ENCODE measurements at regions not wholly inside any gene's neighbourhood (a gene's known extent, or its start where the extent isn't known, plus 50 kb on each side); places are given as distances from the start of the nearest gene placed in this dataset.

- H3K27ac ChIP-seq (ENCODE audit: low read depth, low read length, poor library complexity, severe bottlenecking): no peak overlapping the region
- POLR2A ChIA-PET (ENCODE audit: low non-redundant PET): no interaction called here
- no peak for DNase-seq (ENCODE audit: low spot score)
- no peaks in the 10 kb centered on the region for H3K9me3 ChIP-seq (ENCODE audit: low read depth, low read length, poor library complexity, severe bottlenecking)
- H3K27me3 ChIP-seq (replicated peaks; ENCODE audit: insufficient read depth, low read depth, low read length, poor library complexity): no peaks in the 10 kb centered on the region
- intact Hi-C loops (cut with micrococcal nuclease; ENCODE audit: unreplicated experiment): no loop called here
- TF ChIP-seq CTCF (conservative IDR thresholded peaks at IDR 0.05; ENCODE audit: low read depth, low read length) (no peak), EZH2 (IDR thresholded peaks at IDR 0.05; ENCODE audit: borderline replicate concordance, low read depth, low read length, poor library complexity, severe bottlenecking) (no peak)
- no peaks in the 10 kb centered on the region for H3K36me3 ChIP-seq (ENCODE audit: insufficient read depth, low read length, poor library complexity, severe bottlenecking)
- CTCF ChIA-PET: no interaction called here
- H3K4me3 ChIP-seq (ENCODE audit: low read depth, low read length, poor library complexity, severe bottlenecking): no peak overlapping the region
- no TSS peak for BruUV-seq (replicated peaks)
- H3K4me1 ChIP-seq (ENCODE audit: insufficient read depth, low read length, poor library complexity, severe bottlenecking): no peaks in the 10 kb centered on the region
Observed at GRCh38 chr5:101362067-101362466, 459.0 kb upstream of the ST8SIA4 start.

- CTCF ChIA-PET: no interaction called here
- POLR2A ChIA-PET (ENCODE audit: low non-redundant PET): no interaction called here
- Histone ChIP-seq H3K4me3 (ENCODE audit: low read depth, low read length, poor library complexity, severe bottlenecking) (no peak overlapping the region), H3K9me3 (ENCODE audit: low read depth, low read length, poor library complexity, severe bottlenecking) (no peaks in the 10 kb centered on the region), H3K4me1 (ENCODE audit: insufficient read depth, low read length, poor library complexity, severe bottlenecking) (no peaks in the 10 kb centered on the region), H3K27ac (ENCODE audit: low read depth, low read length, poor library complexity, severe bottlenecking) (no peak overlapping the region), H3K36me3 (ENCODE audit: insufficient read depth, low read length, poor library complexity, severe bottlenecking) (no peaks in the 10 kb centered on the region), H3K27me3 (replicated peaks; ENCODE audit: insufficient read depth, low read depth, low read length, poor library complexity) (no peaks in the 10 kb centered on the region)
- intact Hi-C loops (cut with micrococcal nuclease; ENCODE audit: unreplicated experiment): no loop called here
- BruUV-seq (replicated peaks): no TSS peak
- DNase-seq (ENCODE audit: low spot score): no peak
- TF ChIP-seq CTCF (conservative IDR thresholded peaks at IDR 0.05; ENCODE audit: low read depth, low read length) (no peak), EZH2 (IDR thresholded peaks at IDR 0.05; ENCODE audit: borderline replicate concordance, low read depth, low read length, poor library complexity, severe bottlenecking) (no peak)
Observed at GRCh38 chr5:101346906-101347305, 443.8 kb upstream of the ST8SIA4 start.

GRCh38 chr5:101346447-101346846, 443.4 kb upstream of the ST8SIA4 start:
- TF ChIP-seq EZH2 (IDR thresholded peaks at IDR 0.05; ENCODE audit: borderline replicate concordance, low read depth, low read length, poor library complexity, severe bottlenecking) (no peak), CTCF (conservative IDR thresholded peaks at IDR 0.05; ENCODE audit: low read depth, low read length) (no peak)
- no peaks in the 10 kb centered on the region for H3K9me3 ChIP-seq (ENCODE audit: low read depth, low read length, poor library complexity, severe bottlenecking)
- no peaks in the 10 kb centered on the region for H3K36me3 ChIP-seq (ENCODE audit: insufficient read depth, low read length, poor library complexity, severe bottlenecking)
- POLR2A ChIA-PET (ENCODE audit: low non-redundant PET): no interaction called here
- DNase-seq (ENCODE audit: low spot score): no peak
- no peaks in the 10 kb centered on the region for H3K27me3 ChIP-seq (replicated peaks; ENCODE audit: insufficient read depth, low read depth, low read length, poor library complexity)
- no peaks in the 10 kb centered on the region for H3K4me1 ChIP-seq (ENCODE audit: insufficient read depth, low read length, poor library complexity, severe bottlenecking)
- H3K4me3 ChIP-seq (ENCODE audit: low read depth, low read length, poor library complexity, severe bottlenecking): no peak overlapping the region
- intact Hi-C loops (cut with micrococcal nuclease; ENCODE audit: unreplicated experiment): no loop called here
- CTCF ChIA-PET: no interaction called here
- BruUV-seq (replicated peaks): no TSS peak
- no peak overlapping the region for H3K27ac ChIP-seq (ENCODE audit: low read depth, low read length, poor library complexity, severe bottlenecking)

Data from A673 (cell line).